Esophagus muscularis mucosa (tissue), 4 donors: ENCODE measurements at regions not wholly inside any gene's neighbourhood (a gene's known extent, or its start where the extent isn't known, plus 50 kb on each side); places are given as distances from the start of the nearest gene placed in this dataset.

Experiments
- DNase-seq: peaks from one replicate; pipeline ENCODE4 v3.0.0-alpha.2; 2017; ENCODE audit errors: extremely low spot score
- H3K27ac ChIP-seq, 4 donors: fragments of 200-600 bp; sonication (generic); replicated peaks in 1 of 4; 1 replicate in 3 of 4; 2 replicates in 1 of 4; pipeline ENCODE4 v1.5.1; 2016 to 2019; ENCODE audit warnings: mild to moderate bottlenecking in 1 of 4
- H3K27me3 ChIP-seq, 4 donors: fragments of 200-600 bp; sonication (generic); one replicate each; pipeline versions ENCODE4 v1.5.1 to v1.6.0; 2016 to 2019
- H3K36me3 ChIP-seq, 4 donors: fragments of 200-600 bp; sonication (generic); one replicate each; pipeline ENCODE4 v1.5.1; 2016 to 2019
- H3K4me1 ChIP-seq, 4 donors: fragments of 200-600 bp; sonication (generic); one replicate each; pipeline ENCODE4 v1.5.1; 2016 to 2019
- H3K4me3 ChIP-seq, 4 donors: fragments of 200-600 bp; sonication (generic); 1 replicate in 2 of 4; 2 replicates in 2 of 4; pipeline ENCODE4 v1.5.1; 2016 to 2019; ENCODE audit warnings: mild to moderate bottlenecking in 4 of 4, moderate library complexity in 1 of 4
- H3K9me3 ChIP-seq, 4 donors: fragments of 200-600 bp; sonication (generic); 1 replicate in 3 of 4; 2 replicates in 1 of 4; pipeline ENCODE4 v1.5.1; 2016 to 2019
- EP300 ChIP-seq: sonication (generic); formaldehyde crosslinking; IDR thresholded peaks from one replicate; pipeline ENCODE4 v1.6.1; 2017; ENCODE audit warnings: antibody characterized with exemption
- POLR2A ChIP-seq: fragments of 450-650 bp; IDR thresholded peaks from one replicate; pipeline ENCODE4 v1.6.1; 2017; ENCODE audit warnings: antibody characterized with exemption, moderate library complexity, mild to moderate bottlenecking, low read depth
- POLR2AphosphoS5 ChIP-seq, 2 donors: sonication (generic); formaldehyde crosslinking; IDR thresholded peaks; one replicate each; pipeline ENCODE4 v1.6.1; 2017; ENCODE audit warnings: antibody characterized with exemption in 2 of 2
- WGBS: methylation state at CpG from one replicate; pipeline ENCODE4 v1.1.5; 2018; 5-methylcytosine and 5-hydroxymethylcytosine counted together
- intact Hi-C: fragments of 100-400 bp; cut with DNase I; formaldehyde crosslinking; loops from one replicate; pipeline ENCODE4 v1.15.1; 2023
- TF ChIP-seq, protein P1 (sequence below), 3 experiments: fragments of 200-600 bp in 2 of 3; fragments of 450-650 bp in 1 of 3; sonication (generic) in 2 of 3; IDR thresholded peaks; one replicate each; pipeline ENCODE4 v1.5.1; 2017 to 2019; ENCODE audit warnings: antibody characterized with exemption in 3 of 3, mild to moderate bottlenecking in 2 of 3, moderate library complexity in 1 of 3

DNA sequence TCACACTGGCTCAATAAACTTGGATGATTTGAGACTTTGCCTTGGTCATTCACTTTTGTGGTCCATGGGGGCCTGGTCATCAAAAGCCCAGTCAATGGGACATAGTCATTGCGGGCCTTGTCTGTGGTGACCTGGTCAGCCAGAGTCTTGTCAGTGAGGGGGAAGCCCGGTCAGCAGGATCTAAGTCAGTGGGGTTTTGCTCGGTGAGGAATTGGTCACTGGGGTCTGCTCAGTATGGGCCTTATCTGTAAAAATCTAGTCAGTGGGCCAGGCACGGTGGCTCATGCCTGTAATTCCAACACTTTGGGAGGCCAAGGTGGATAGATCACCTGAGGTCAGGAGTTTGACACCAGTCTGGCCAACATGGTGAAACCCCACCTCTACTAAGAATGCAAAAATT is 63.7 kb upstream of the TPM4 start:
- no peaks in the 10 kb centered on the region for H3K27me3 ChIP-seq
- no peak for DNase-seq
- H3K36me3 ChIP-seq = no peaks in the 10 kb centered on the region
- H3K4me3 ChIP-seq = no peak overlapping the region
- WGBS = 97% methylated on average over 4 of the region's 4 CpGs
- TF ChIP-seq POLR2A = no peak
- TF ChIP-seq, protein P1, sequence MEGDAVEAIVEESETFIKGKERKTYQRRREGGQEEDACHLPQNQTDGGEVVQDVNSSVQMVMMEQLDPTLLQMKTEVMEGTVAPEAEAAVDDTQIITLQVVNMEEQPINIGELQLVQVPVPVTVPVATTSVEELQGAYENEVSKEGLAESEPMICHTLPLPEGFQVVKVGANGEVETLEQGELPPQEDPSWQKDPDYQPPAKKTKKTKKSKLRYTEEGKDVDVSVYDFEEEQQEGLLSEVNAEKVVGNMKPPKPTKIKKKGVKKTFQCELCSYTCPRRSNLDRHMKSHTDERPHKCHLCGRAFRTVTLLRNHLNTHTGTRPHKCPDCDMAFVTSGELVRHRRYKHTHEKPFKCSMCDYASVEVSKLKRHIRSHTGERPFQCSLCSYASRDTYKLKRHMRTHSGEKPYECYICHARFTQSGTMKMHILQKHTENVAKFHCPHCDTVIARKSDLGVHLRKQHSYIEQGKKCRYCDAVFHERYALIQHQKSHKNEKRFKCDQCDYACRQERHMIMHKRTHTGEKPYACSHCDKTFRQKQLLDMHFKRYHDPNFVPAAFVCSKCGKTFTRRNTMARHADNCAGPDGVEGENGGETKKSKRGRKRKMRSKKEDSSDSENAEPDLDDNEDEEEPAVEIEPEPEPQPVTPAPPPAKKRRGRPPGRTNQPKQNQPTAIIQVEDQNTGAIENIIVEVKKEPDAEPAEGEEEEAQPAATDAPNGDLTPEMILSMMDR (IDR thresholded peaks at IDR 0.05) = no peak
- no peak for TF ChIP-seq EP300
- TF ChIP-seq POLR2AphosphoS5 (IDR thresholded peaks at IDR 0.05) = no peak
- no peaks in the 10 kb centered on the region for H3K9me3 ChIP-seq
- no peaks in the 10 kb centered on the region for H3K4me1 ChIP-seq
- H3K27ac ChIP-seq = no peak overlapping the region
- intact Hi-C loops = no loop called here

DNA sequence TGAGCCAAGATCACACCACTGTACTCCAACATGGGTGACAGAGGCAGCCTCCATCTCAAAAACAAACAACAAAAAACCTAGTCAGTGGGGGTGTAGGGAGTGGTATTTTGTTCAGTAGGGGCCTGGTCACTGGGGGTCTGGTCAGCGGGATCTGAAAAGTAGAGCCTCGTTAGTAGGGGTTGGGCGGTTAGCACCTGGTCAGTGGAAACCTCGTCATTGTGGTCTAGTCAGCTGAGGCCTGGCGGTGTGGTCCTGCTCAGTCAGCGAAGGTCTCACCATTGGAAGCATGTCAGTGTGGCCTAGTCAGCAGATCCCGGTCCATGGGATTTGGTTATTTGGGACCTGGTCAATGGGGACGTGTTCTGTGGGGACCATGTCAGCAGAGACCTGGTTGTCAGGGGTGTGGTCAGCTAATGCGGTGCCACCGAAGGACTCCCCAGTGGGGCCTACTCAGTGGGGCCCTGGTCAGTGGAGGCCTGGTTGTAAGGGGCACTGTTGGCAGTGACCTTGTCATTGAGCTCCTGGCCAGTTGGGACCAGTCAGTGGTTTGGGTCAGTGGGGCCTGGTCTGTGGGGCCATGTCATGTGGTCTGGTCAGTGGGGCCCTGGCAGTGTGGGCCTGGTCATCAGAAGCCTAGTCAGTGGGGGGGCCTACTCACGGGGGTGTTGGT is 63.0 kb upstream of the TPM4 start:
- 96% methylated on average over 10 of the region's 11 CpGs for WGBS
- DNase-seq = no peak
- TF ChIP-seq POLR2AphosphoS5 (IDR thresholded peaks at IDR 0.05) (no peak), EP300 (no peak), POLR2A (no peak)
- TF ChIP-seq, protein P1 (IDR thresholded peaks at IDR 0.05) = no peak
- H3K27ac ChIP-seq = no peak overlapping the region
- no peak overlapping the region for H3K4me3 ChIP-seq
- intact Hi-C loops = no loop called here
- no peaks in the 10 kb centered on the region for H3K27me3 ChIP-seq
- no peaks in the 10 kb centered on the region for H3K36me3 ChIP-seq
- no peaks in the 10 kb centered on the region for H3K9me3 ChIP-seq
- no peaks in the 10 kb centered on the region for H3K4me1 ChIP-seq

DNA sequence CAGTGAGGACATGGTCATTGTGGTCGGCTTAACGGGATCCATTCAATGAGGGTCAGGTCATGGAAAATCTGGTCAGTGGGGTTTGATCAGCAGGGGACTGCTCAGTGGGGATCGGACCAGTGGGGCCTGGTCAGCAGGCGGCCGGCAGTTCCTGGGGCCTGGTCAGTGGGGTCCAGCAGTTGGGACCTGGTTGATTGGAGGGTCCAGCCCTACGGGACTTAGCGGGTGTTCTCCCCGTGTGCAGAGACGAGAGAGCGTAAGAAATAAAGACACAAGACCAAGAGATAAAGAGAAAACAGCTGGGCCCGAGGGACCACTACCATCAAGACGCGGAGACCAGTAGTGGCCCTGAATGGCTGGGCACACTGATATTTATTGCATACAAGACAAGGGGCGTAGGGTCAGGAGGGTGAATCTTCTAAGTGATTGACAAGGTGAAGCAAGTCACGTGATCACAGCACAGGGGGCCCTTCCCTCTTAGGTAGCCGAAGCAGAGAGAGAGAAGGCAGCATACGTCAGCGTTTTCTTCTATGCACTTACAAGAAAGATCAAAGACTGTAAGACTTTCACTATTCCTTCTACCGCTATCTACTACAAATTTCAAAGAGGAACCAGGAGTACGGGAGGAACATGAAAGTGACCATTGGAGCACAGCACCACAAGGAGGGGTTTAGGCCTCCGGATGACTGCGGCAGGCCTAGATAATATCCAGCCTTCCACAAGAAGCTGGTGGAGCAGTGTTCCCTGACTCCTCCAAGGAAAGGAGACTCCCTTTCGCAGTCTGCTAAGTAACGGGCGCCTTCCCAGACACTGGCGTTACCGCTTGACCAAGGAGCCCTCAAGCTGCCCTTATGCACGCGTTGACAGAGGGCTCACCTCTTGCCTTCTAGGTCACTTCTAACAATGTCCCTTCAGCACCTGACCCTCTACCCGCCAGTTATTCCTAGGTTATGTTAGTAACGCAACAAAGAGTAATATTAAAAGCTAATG is 62.1 kb upstream of the TPM4 start:
- H3K27ac ChIP-seq = no peak overlapping the region
- intact Hi-C loops = no loop called here
- DNase-seq = no peak
- no peaks in the 10 kb centered on the region for H3K36me3 ChIP-seq
- no peaks in the 10 kb centered on the region for H3K9me3 ChIP-seq
- no peak overlapping the region for H3K4me3 ChIP-seq
- H3K4me1 ChIP-seq = no peaks in the 10 kb centered on the region
- H3K27me3 ChIP-seq = no peaks in the 10 kb centered on the region
- 92% methylated on average over 31 of the region's 31 CpGs for WGBS
- no peak for TF ChIP-seq POLR2A
- TF ChIP-seq, protein P1 (IDR thresholded peaks at IDR 0.05) = no peak
- no peak for TF ChIP-seq EP300
- TF ChIP-seq POLR2AphosphoS5 (IDR thresholded peaks at IDR 0.05) = no peak

DNA sequence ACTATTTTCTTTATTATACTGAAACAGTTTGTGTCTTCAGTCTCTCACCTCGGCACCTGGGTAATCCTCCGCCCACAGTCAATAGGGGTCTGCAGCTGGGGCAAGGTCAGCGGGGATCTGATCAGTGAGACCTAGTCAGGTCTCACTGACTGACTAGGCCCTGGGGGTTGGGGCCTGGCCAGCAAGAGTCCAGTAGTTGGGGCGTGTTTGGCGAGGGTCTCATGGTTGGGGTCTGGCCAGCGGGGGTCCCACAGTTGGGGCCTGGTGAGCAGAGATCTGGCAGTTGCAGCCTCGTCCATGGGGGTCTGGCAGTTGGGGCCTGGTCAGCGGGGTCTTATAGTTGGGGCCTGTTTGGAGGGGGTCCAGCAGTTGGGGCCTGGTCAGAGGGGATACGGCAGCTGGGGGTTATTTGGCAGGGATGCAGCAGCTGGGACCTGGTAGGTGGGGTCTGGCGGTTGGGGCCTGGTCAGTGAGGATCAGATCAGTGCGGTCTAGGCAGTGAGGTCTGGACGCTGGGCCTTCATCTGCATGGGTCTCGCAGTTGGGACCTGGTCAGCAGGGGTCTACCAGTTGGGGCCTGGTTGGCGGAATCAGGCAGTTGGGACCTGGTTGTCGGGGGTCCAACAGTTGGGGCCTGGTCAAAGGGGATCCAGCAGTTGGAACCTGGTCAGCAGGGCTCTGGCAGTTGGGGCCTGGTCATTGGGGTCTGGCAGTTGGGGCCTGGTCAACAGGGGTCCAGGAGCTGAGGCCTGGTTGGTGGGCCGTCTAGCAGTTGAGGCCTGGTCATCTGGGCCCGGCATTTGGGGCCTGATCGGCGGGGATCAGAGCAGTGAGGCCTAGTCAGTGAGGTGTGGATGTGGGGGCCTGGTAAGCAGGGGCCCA is 61.1 kb upstream of the TPM4 start:
- Histone ChIP-seq H3K36me3 (no peaks in the 10 kb centered on the region), H3K9me3 (no peaks in the 10 kb centered on the region), H3K4me1 (no peaks in the 10 kb centered on the region), H3K4me3 (no peak overlapping the region), H3K27me3 (no peaks in the 10 kb centered on the region), H3K27ac (no peak overlapping the region)
- intact Hi-C loops = no loop called here
- TF ChIP-seq POLR2A (no peak), POLR2AphosphoS5 (IDR thresholded peaks at IDR 0.05) (no peak), EP300 (no peak)
- TF ChIP-seq, protein P1 (IDR thresholded peaks at IDR 0.05) = no peak
- 95% methylated on average over 13 of the region's 19 CpGs for WGBS
- DNase-seq = no peak
